Left renal pelvis (tissue), 4 donors: ENCODE measurements at regions not wholly inside any gene's neighbourhood (a gene's known extent, or its start where the extent isn't known, plus 50 kb on each side); places are given as distances from the start of the nearest gene placed in this dataset.

Experiments
- DNase-seq, 4 donors: peaks; one replicate each; pipeline ENCODE4 v3.0.0-alpha.2; 2013; ENCODE audit warnings: low read depth in 4 of 4, low spot score in 3 of 4

- no peak for DNase-seq
Measured at GRCh38 chr2:20559277-20559676, 91.6 kb downstream of the HS1BP3 start.

DNA sequence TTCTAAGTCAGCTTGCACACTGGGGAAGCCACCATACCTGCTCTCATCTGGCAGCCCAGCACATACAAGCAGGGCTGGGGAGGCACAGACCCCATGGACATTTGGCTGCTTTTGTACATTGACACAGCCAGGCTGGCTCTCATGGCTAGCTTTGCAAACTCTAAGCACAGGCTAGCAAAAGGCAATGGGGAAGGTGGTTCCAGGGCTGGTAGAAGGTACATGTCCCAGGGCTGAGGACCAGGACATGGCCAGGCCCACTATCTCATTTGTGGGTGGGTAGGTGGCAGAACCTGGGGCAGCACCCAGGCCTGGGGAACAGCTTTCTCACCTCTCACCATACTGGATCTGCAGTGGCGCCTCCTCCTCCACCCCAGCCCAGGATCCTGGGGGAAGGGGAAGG lies 90.9 kb downstream of the HS1BP3 start:
- DNase-seq: no peak

GRCh38 chr2:20560891-20561636 lies 89.8 kb downstream of the HS1BP3 start:
- DNase-seq: no peak

- no peak for DNase-seq
Measured at GRCh38 chr2:20561637-20562454, 89.1 kb downstream of the HS1BP3 start.

GRCh38 chr2:20562540-20563225 lies 88.2 kb downstream of the HS1BP3 start:
- DNase-seq: no peak

DNA sequence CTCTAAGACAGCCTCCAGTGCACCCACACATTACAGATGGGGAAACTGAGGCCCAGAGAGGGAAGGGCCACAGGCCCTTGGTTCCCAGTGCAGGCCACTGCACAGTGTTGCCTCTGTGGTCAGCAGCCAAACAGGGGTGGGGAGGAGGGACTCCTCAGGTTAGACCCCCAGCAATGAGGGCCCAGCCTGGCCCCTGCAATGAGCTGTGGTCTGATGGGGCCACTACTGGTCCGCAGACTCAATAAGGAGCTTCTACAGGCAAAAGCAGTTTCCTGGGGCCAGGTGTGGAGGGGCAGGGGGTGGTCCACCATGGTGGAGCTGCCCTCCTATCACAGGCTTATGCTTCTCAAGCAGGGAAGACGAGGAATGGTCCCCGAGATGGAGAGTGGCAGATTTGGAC lies 87.6 kb downstream of the HS1BP3 start:
- no peak for DNase-seq

- DNase-seq: no peak
Measured at GRCh38 chr2:20563833-20564232, 87.1 kb downstream of the HS1BP3 start.

DNA sequence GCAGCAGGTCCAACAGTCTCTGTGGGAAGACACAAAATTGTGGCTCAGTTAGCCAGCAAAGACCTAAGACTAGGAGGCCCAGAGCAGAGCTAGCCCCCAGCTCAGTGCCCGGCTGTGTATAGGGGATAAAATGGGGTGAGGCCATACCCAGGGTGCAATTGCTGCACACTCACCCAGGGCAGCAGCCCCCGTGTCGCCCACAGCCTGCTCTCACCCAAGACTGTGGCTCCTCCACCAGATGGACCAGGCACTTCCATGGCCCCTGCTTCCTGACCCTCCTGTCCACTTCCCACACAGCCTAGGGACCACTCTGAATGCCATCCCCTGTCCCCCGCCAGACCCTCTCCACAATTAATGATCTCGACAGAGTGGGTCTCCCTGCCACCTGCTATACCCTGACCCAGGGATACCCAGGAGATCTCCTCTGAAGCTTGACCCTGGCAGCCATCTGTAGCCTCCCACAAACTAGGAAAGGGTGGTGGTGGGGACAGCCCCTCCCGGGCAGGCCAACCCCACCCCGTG lies 85.7 kb downstream of the HS1BP3 start:
- no peak for DNase-seq

DNA sequence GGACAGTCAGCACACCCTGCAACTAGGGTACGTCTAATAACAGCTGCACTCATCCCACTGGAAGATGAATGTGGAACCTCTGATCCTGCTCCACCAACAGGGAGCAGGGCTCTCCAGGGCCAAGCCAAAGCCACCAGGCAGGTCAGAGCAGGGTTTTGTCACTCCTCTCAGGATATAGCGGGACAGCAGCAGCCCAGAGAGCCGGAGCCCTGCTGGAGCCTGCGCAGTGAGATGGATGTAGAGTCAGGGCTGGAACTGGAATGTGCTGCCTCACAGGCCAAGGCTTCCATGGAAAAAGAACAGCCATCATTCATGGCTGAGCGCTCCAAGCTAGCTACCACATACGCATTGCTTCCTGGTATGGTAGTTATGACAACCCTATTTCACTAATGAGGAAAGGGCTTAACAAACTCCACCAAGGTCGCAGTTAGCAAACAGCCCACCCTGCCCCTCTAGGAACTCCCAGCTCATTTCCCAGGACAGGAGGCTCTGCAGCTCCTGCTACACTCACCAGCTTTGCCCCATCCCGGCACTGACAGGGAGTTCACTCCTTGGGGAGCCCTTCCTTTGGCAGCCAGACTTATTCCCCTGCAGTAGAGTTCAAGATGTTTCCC lies 85.2 kb downstream of the HS1BP3 start:
- DNase-seq: peak in 3 of 4 donors; percentile 68 to 72 (median 71)

DNA sequence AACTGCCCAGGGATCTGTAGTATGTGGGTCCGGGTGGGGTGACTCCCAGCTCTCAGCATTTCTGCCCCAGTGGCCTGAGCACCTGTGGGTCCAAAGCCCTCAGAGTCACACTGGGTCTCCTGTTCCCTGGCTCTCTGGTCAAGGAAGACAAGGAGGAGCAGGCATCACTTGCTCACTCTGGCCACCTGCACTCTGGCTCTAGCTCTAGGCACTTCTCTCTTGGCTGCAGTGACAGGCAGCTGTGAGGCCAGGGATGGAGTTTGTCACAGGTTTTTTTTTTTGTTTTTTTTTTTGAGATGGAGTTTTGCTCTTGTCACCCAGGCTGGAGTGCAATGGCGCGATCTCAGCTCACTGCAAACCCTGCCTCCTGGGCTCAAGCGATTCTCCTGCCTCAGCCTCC lies 84.6 kb downstream of the HS1BP3 start:
- DNase-seq: no peak

GRCh38 chr2:20567159-20567925 lies 83.6 kb downstream of the HS1BP3 start:
- DNase-seq: no peak
